ENCODE measurements at regions not wholly inside any gene's neighbourhood (a gene's known extent, or its start where the extent isn't known, plus 50 kb on each side); places are given as distances from the start of the nearest gene placed in this dataset.

- TF ChIP-seq EZH2phosphoT487 (IDR thresholded peaks at IDR 0.05; ENCODE audit: low read depth) (no peak), CTCF (IDR thresholded peaks at IDR 0.05; ENCODE audit: low read depth, low read length) (no peak)
These were observed 90.6 kb downstream of the SOX14 start for GRCh38 chr3:137854533-137855261.
